Osteocyte (in vitro differentiated cells): ENCODE measurements at regions not wholly inside any gene's neighbourhood (a gene's known extent, or its start where the extent isn't known, plus 50 kb on each side); places are given as distances from the start of the nearest gene placed in this dataset.
A peak's percentile ranks its signal among the peaks of the same experiment; 100 is the strongest.
"Not testable (repeated sequence)": the region's sequence is repeated elsewhere in the genome, so short reads cannot be mapped to it uniquely, and the experiment has no call there.

Experiments used
- DNase-seq: peaks from one replicate; pipeline ENCODE4 v3.0.0; 2021; ENCODE audit warnings: mixed read lengths; ENCODE audit not compliant: unreplicated experiment; ENCODE audit errors: extremely low spot score
- H3K27ac Mint-ChIP-seq: one replicate; pipeline ENCODE4 v1.8.0; 2021; ENCODE audit warnings: mild to moderate bottlenecking, mixed read lengths; ENCODE audit not compliant: unreplicated experiment
- H3K27me3 Mint-ChIP-seq: one replicate; pipeline ENCODE4 v1.8.0; 2021; ENCODE audit warnings: mixed read lengths; ENCODE audit not compliant: unreplicated experiment
- H3K36me3 Mint-ChIP-seq: one replicate; pipeline ENCODE4 v1.8.0; 2021; ENCODE audit warnings: mixed read lengths; ENCODE audit not compliant: unreplicated experiment
- H3K4me1 Mint-ChIP-seq: one replicate; pipeline ENCODE4 v1.8.0; 2021; ENCODE audit warnings: mixed read lengths; ENCODE audit not compliant: unreplicated experiment
- H3K4me3 Mint-ChIP-seq: one replicate; pipeline ENCODE4 v1.8.0; 2021; ENCODE audit warnings: mild to moderate bottlenecking, moderate library complexity, mixed read lengths; ENCODE audit not compliant: unreplicated experiment
- H3K9me3 Mint-ChIP-seq: one replicate; pipeline ENCODE4 v1.8.0; 2021; ENCODE audit warnings: mixed read lengths; ENCODE audit not compliant: unreplicated experiment
- TF ChIP-seq, protein P1 (sequence below): fragments of 200-600 bp; sonication (generic); IDR thresholded peaks from 2 replicates; pipeline ENCODE4 v1.5.0; 2021; ENCODE audit warnings: antibody characterized with exemption, mild to moderate bottlenecking, moderate library complexity

DNA sequence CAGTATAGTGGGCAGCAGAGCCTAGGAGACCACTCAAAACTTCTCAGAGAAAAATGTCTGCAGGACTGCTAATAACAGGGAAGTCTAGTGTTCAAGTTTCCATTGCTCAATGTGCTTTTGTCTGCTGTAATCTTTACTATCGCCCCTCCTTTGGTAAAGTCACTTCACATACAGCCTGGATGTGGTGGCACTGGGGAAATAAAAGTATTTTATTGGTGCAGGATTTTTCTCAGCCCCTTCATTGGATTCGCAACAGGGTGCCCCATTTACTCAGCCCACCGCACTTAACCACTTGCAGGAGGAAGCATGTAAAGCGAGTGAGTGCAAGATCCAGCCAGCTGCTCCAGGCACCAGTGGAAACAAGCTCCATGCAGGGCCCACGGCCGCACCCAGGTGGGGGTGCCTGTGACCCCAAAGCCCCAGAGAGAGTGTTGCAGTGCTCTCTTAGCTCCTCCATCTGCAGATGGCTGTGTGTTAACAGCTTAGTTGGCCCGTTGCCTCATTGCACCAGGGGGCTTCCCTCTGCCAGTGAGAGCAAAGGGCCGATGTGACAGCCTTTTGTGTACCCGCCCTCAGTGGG, 163.5 kb upstream of the TMEM72 start:
- H3K4me1 Mint-ChIP-seq: peaks cover 16% of the 10 kb centered on the region
- no peak for DNase-seq
- H3K27me3 Mint-ChIP-seq: no peaks in the 10 kb centered on the region
- no peak overlapping the region for H3K4me3 Mint-ChIP-seq
- TF ChIP-seq, protein P1, sequence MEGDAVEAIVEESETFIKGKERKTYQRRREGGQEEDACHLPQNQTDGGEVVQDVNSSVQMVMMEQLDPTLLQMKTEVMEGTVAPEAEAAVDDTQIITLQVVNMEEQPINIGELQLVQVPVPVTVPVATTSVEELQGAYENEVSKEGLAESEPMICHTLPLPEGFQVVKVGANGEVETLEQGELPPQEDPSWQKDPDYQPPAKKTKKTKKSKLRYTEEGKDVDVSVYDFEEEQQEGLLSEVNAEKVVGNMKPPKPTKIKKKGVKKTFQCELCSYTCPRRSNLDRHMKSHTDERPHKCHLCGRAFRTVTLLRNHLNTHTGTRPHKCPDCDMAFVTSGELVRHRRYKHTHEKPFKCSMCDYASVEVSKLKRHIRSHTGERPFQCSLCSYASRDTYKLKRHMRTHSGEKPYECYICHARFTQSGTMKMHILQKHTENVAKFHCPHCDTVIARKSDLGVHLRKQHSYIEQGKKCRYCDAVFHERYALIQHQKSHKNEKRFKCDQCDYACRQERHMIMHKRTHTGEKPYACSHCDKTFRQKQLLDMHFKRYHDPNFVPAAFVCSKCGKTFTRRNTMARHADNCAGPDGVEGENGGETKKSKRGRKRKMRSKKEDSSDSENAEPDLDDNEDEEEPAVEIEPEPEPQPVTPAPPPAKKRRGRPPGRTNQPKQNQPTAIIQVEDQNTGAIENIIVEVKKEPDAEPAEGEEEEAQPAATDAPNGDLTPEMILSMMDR: no peak
- no peak overlapping the region for H3K27ac Mint-ChIP-seq
- H3K9me3 Mint-ChIP-seq: no peaks in the 10 kb centered on the region
- no peaks in the 10 kb centered on the region for H3K36me3 Mint-ChIP-seq

DNA sequence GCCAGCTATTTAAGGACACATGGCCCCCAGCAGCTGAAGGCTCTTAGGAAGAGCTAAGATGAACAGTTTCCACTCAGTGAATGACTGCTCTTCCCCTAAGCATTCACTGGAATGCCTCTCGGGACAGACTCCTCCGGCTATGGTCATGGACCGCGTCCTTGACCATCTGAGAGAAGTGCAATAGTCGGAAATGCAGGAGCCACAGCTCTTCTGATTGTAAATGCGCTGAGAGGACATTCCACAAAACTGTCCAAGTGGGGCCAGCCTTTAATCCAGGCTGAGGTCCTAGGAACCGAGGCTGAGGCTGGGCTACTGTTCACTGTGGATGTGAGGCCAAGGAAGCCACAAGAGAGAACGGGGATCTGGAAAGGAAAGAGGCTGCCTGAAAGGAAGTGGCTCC, 162.0 kb upstream of the TMEM72 start:
- H3K27ac Mint-ChIP-seq: no peak overlapping the region
- no peaks in the 10 kb centered on the region for H3K9me3 Mint-ChIP-seq
- H3K36me3 Mint-ChIP-seq: no peaks in the 10 kb centered on the region
- TF ChIP-seq, protein P1: no peak
- H3K4me3 Mint-ChIP-seq: no peak overlapping the region
- no peak for DNase-seq
- no peaks in the 10 kb centered on the region for H3K27me3 Mint-ChIP-seq
- H3K4me1 Mint-ChIP-seq: peaks cover 28% of the 10 kb centered on the region

DNA sequence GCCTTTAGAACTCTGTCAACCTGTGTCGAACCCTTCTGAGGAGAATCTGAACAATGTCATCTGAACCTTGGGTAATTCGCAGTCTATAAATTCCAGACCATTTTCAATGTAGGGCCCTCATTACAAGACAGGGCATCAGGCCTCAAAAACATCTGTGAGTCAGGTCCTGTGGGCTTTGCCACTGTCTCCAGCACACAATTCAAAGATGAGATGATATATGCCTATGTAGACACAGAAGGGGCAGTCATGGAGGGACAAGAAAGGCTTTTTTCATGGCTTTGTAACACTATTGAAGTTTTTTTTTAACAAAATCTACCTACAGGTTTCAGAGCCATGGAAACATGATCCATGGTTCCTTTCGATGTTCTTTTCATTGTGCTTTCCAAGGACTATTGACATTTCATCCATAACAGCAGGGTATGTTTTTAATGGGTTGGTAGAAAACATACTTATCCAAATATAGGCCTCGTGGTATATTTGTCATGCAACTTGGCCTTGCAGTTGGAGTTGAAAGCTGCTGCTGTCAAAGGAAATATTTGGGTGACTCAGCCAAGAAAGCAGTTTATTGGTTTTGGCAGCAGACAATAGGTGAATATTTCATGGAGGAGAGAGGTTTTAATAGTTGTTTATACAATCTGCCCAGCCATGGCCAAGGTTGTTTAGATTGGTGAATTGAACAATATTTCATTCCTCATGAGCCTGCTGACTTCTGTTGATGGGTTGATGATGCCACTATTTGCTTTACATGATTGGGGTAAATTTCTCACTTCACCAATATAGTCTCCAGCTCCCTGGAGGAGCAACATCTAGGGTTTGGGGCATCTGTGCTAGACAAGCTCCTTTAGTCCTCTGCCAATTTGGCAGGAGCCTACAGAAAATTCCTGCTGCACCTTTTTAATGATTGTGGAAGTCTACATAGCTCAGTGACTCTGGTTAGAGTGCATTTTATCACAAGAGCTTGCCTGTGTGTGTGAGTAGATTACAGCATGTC, 158.4 kb upstream of the TMEM72 start:
- TF ChIP-seq, protein P1: no peak
- Mint-ChIP-seq H3K27me3 (no peaks in the 10 kb centered on the region), H3K27ac (peak overlapping the region; percentile 84), H3K4me1 (peaks cover 46% of the 10 kb centered on the region), H3K4me3 (no peak overlapping the region), H3K9me3 (no peaks in the 10 kb centered on the region), H3K36me3 (no peaks in the 10 kb centered on the region)
- DNase-seq: no peak

DNA sequence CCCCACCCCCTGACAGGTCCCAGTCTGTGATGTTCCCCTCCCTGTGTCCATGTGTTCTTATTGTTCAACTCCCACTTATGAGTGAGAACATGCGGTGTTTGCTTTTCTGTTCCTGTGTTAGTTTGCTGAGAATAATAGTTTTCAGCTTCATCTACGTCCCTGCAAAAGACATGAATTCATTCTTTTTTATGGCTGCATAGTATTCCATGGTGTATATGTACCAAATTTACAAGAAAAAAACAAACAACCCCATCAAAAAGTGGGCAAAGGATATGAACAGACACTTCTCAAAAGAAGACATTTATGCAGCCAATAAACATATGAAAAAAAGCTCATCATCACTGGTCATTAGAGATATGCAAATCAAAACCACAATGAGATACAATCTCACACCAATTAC, 156.8 kb upstream of the TMEM72 start:
- DNase-seq, H3K36me3 Mint-ChIP-seq, H3K4me3 Mint-ChIP-seq, H3K27me3 Mint-ChIP-seq, H3K27ac Mint-ChIP-seq, H3K9me3 Mint-ChIP-seq: not testable (repeated sequence)
- H3K4me1 Mint-ChIP-seq: peaks cover 55% of the 10 kb centered on the region

DNA sequence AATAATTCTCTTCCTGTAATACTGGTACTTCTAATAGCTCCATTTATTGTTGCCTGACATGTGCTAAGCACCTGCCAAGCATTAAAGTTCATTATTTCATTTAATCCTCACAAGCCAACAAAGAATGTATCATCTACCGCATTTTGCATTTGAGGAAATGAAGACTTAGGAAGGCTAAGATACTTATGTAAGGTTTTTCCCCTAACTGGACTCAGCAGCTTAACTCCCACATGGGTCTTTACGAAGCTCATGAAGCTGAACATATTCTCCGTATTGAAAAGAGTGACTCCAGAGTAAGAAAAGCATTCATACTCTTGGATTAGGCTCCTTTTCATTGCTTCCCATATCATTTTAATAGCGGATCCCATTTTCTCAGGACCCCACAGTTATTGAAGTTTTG, 155.7 kb upstream of the TMEM72 start:
- DNase-seq: no peak
- Mint-ChIP-seq H3K4me1 (peaks cover 66% of the 10 kb centered on the region), H3K27ac (no peak overlapping the region), H3K36me3 (no peaks in the 10 kb centered on the region), H3K9me3 (no peaks in the 10 kb centered on the region), H3K27me3 (no peaks in the 10 kb centered on the region), H3K4me3 (no peak overlapping the region)
- TF ChIP-seq, protein P1: no peak
